ENCODE measurements at regions not wholly inside any gene's neighbourhood (a gene's known extent, or its start where the extent isn't known, plus 50 kb on each side); places are given as distances from the start of the nearest gene placed in this dataset.
"Not testable (repeated sequence)": the region's sequence is repeated elsewhere in the genome, so short reads cannot be mapped to it uniquely, and the experiment has no call there.

- no peaks in the 10 kb centered on the region for H3K27me3 ChIP-seq (ENCODE audit: low read depth)
- H3K9me3 ChIP-seq (replicated peaks) = peaks cover 12% of the 10 kb centered on the region
- no peak for TF ChIP-seq CTCF (IDR thresholded peaks at IDR 0.05; ENCODE audit: borderline replicate concordance)
- no peaks in the 10 kb centered on the region for H3K4me1 ChIP-seq
- H3K36me3 ChIP-seq = no peaks in the 10 kb centered on the region
- no peak for DNase-seq
- intact Hi-C loops (cut with micrococcal nuclease) = no loop called here
- no peak overlapping the region for H3K4me3 ChIP-seq
- H3K27ac ChIP-seq (replicated peaks) = no peak overlapping the region
Measured at GRCh38 chr5:118076490-118076889, 911.9 kb downstream of the DTWD2 start.

- no peak overlapping the region for H3K4me3 ChIP-seq
- H3K27ac ChIP-seq (replicated peaks) = no peak overlapping the region
- no peak for DNase-seq
- H3K27me3 ChIP-seq (ENCODE audit: low read depth) = no peaks in the 10 kb centered on the region
- H3K36me3 ChIP-seq = no peaks in the 10 kb centered on the region
- TF ChIP-seq CTCF (IDR thresholded peaks at IDR 0.05; ENCODE audit: borderline replicate concordance) = no peak
- intact Hi-C loops (cut with micrococcal nuclease) = no loop called here
- no peaks in the 10 kb centered on the region for H3K4me1 ChIP-seq
- H3K9me3 ChIP-seq (replicated peaks) = no peaks in the 10 kb centered on the region
Measured at GRCh38 chr5:118070041-118070440, 918.3 kb downstream of the DTWD2 start.

GRCh38 chr5:118069452-118069851, 918.9 kb downstream of the DTWD2 start:
- no peak for DNase-seq
- intact Hi-C loops (cut with micrococcal nuclease) = no loop called here
- no peak for TF ChIP-seq CTCF (IDR thresholded peaks at IDR 0.05; ENCODE audit: borderline replicate concordance)

GRCh38 chr5:118068886-118069285, 919.5 kb downstream of the DTWD2 start:
- Histone ChIP-seq H3K9me3 (replicated peaks) (no peaks in the 10 kb centered on the region), H3K36me3 (no peaks in the 10 kb centered on the region), H3K27me3 (ENCODE audit: low read depth) (no peaks in the 10 kb centered on the region), H3K4me3 (no peak overlapping the region), H3K27ac (replicated peaks) (no peak overlapping the region), H3K4me1 (no peaks in the 10 kb centered on the region)
- intact Hi-C loops (cut with micrococcal nuclease) = no loop called here
- no peak for TF ChIP-seq CTCF (IDR thresholded peaks at IDR 0.05; ENCODE audit: borderline replicate concordance)
- no peak for DNase-seq

More at GRCh38 chr5:118069452-118069851, 918.9 kb downstream of the DTWD2 start:
- Histone ChIP-seq H3K4me1 (no peaks in the 10 kb centered on the region), H3K4me3 (no peak overlapping the region), H3K9me3 (replicated peaks) (no peaks in the 10 kb centered on the region), H3K27me3 (ENCODE audit: low read depth) (no peaks in the 10 kb centered on the region), H3K36me3 (no peaks in the 10 kb centered on the region), H3K27ac (replicated peaks) (no peak overlapping the region)

- H3K9me3 ChIP-seq (replicated peaks) = peaks cover 18% of the 10 kb centered on the region
- H3K27me3 ChIP-seq (ENCODE audit: low read depth); DNase-seq; H3K36me3 ChIP-seq; H3K27ac ChIP-seq (replicated peaks); H3K4me1 ChIP-seq; H3K4me3 ChIP-seq; intact Hi-C loops (cut with micrococcal nuclease): not testable (repeated sequence)
Measured at GRCh38 chr5:118063836-118064235, 924.5 kb downstream of the DTWD2 start.

- intact Hi-C loops (cut with micrococcal nuclease) = no loop called here
- no peak overlapping the region for H3K27ac ChIP-seq (replicated peaks)
- peaks cover 18% of the 10 kb centered on the region for H3K9me3 ChIP-seq (replicated peaks)
- no peaks in the 10 kb centered on the region for H3K4me1 ChIP-seq
- H3K4me3 ChIP-seq = no peak overlapping the region
- DNase-seq = no peak
- no peaks in the 10 kb centered on the region for H3K36me3 ChIP-seq
- no peaks in the 10 kb centered on the region for H3K27me3 ChIP-seq (ENCODE audit: low read depth)
- TF ChIP-seq CTCF (IDR thresholded peaks at IDR 0.05; ENCODE audit: borderline replicate concordance) = no peak
Measured at GRCh38 chr5:118060833-118061232, 927.5 kb downstream of the DTWD2 start.

All from left ventricle myocardium inferior (tissue), 1 donor.